Endothelial cell (in vitro differentiated cells): ENCODE measurements at regions not wholly inside any gene's neighbourhood (a gene's known extent, or its start where the extent isn't known, plus 50 kb on each side); places are given as distances from the start of the nearest gene placed in this dataset.

Experiments
- DNase-seq: peaks from one replicate; pipeline ENCODE4 v3.0.0; 2021; ENCODE audit warnings: low spot score
- H3K27ac Mint-ChIP-seq: one replicate; pipeline ENCODE4 v1.8.0; 2021; ENCODE audit warnings: mixed read lengths, inconsistent platforms; ENCODE audit not compliant: unreplicated experiment
- H3K27me3 Mint-ChIP-seq: one replicate; pipeline ENCODE4 v1.8.0; 2021; ENCODE audit warnings: mild to moderate bottlenecking, moderate library complexity, mixed read lengths, inconsistent platforms; ENCODE audit not compliant: unreplicated experiment
- H3K36me3 Mint-ChIP-seq: one replicate; pipeline ENCODE4 v1.8.0; 2021; ENCODE audit warnings: mild to moderate bottlenecking, low read depth, mixed read lengths, inconsistent platforms; ENCODE audit not compliant: unreplicated experiment
- H3K4me1 Mint-ChIP-seq: one replicate; pipeline ENCODE4 v1.8.0; 2021; ENCODE audit warnings: mild to moderate bottlenecking, mixed read lengths, inconsistent platforms; ENCODE audit not compliant: unreplicated experiment
- H3K4me3 Mint-ChIP-seq: one replicate; pipeline ENCODE4 v1.8.0; 2021; ENCODE audit warnings: mild to moderate bottlenecking, mixed read lengths, inconsistent platforms; ENCODE audit not compliant: unreplicated experiment
- H3K9me3 Mint-ChIP-seq: one replicate; pipeline ENCODE4 v1.8.0; 2021; ENCODE audit warnings: mixed read lengths, inconsistent platforms; ENCODE audit not compliant: unreplicated experiment
- TF ChIP-seq, protein P1 (sequence below): fragments of 200-600 bp; sonication (generic); IDR thresholded peaks from one replicate; pipeline ENCODE4 v1.5.0; 2021; ENCODE audit warnings: antibody characterized with exemption; ENCODE audit not compliant: unreplicated experiment

GRCh38 chr10:128625926-128626325 is 499.7 kb upstream of the MKI67 start:
- no peaks in the 10 kb centered on the region for H3K9me3 Mint-ChIP-seq
- H3K4me3 Mint-ChIP-seq: no peak overlapping the region
- TF ChIP-seq, protein P1, sequence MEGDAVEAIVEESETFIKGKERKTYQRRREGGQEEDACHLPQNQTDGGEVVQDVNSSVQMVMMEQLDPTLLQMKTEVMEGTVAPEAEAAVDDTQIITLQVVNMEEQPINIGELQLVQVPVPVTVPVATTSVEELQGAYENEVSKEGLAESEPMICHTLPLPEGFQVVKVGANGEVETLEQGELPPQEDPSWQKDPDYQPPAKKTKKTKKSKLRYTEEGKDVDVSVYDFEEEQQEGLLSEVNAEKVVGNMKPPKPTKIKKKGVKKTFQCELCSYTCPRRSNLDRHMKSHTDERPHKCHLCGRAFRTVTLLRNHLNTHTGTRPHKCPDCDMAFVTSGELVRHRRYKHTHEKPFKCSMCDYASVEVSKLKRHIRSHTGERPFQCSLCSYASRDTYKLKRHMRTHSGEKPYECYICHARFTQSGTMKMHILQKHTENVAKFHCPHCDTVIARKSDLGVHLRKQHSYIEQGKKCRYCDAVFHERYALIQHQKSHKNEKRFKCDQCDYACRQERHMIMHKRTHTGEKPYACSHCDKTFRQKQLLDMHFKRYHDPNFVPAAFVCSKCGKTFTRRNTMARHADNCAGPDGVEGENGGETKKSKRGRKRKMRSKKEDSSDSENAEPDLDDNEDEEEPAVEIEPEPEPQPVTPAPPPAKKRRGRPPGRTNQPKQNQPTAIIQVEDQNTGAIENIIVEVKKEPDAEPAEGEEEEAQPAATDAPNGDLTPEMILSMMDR: no peak
- no peaks in the 10 kb centered on the region for H3K27me3 Mint-ChIP-seq
- DNase-seq: no peak
- no peaks in the 10 kb centered on the region for H3K36me3 Mint-ChIP-seq
- no peak overlapping the region for H3K27ac Mint-ChIP-seq
- H3K4me1 Mint-ChIP-seq: peaks cover 12% of the 10 kb centered on the region

- no peaks in the 10 kb centered on the region for H3K27me3 Mint-ChIP-seq
- H3K9me3 Mint-ChIP-seq: no peaks in the 10 kb centered on the region
- H3K4me3 Mint-ChIP-seq: no peak overlapping the region
- H3K4me1 Mint-ChIP-seq: peaks cover 15% of the 10 kb centered on the region
- TF ChIP-seq, protein P1: no peak
- H3K27ac Mint-ChIP-seq: no peak overlapping the region
- no peaks in the 10 kb centered on the region for H3K36me3 Mint-ChIP-seq
- no peak for DNase-seq
Measured at GRCh38 chr10:128626397-128627000, 500.3 kb upstream of the MKI67 start.

DNA sequence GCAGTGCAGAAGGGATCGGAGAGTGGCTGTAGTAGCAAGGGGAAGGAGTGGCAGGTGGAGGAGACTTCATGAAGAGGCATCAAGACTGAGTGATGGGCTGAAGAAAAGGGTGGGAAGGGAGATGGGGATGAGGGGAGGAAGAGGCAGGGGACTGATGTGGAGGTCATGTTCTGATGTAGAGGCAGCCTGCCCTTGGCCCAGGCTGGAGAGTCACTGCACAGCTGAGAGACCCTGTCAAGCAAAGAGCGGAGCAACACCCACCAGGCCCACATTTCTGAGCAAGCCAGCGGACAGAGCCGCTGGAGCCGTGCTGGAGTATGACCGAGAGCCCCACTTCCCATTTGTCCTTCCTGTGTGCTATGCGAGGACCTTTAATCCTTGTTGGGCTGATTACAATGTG is 501.6 kb upstream of the MKI67 start:
- DNase-seq: no peak
- Mint-ChIP-seq H3K36me3 (no peaks in the 10 kb centered on the region), H3K9me3 (no peaks in the 10 kb centered on the region), H3K27ac (no peak overlapping the region), H3K4me1 (peaks cover 15% of the 10 kb centered on the region), H3K27me3 (no peaks in the 10 kb centered on the region), H3K4me3 (no peak overlapping the region)
- TF ChIP-seq, protein P1: no peak

- H3K9me3 Mint-ChIP-seq: no peaks in the 10 kb centered on the region
- peaks cover 15% of the 10 kb centered on the region for H3K4me1 Mint-ChIP-seq
- H3K27me3 Mint-ChIP-seq: no peaks in the 10 kb centered on the region
- H3K36me3 Mint-ChIP-seq: no peaks in the 10 kb centered on the region
- no peak for DNase-seq
- no peak overlapping the region for H3K27ac Mint-ChIP-seq
- TF ChIP-seq, protein P1: no peak
- no peak overlapping the region for H3K4me3 Mint-ChIP-seq
Measured at GRCh38 chr10:128628252-128628651, 502.0 kb upstream of the MKI67 start.

- no peaks in the 10 kb centered on the region for H3K9me3 Mint-ChIP-seq
- peaks cover 18% of the 10 kb centered on the region for H3K4me1 Mint-ChIP-seq
- TF ChIP-seq, protein P1: no peak
- no peaks in the 10 kb centered on the region for H3K36me3 Mint-ChIP-seq
- no peak overlapping the region for H3K4me3 Mint-ChIP-seq
- no peak overlapping the region for H3K27ac Mint-ChIP-seq
- DNase-seq: no peak
- no peaks in the 10 kb centered on the region for H3K27me3 Mint-ChIP-seq
Measured at GRCh38 chr10:128629111-128630096, 503.2 kb upstream of the MKI67 start.
